ENCODE measurements at regions not wholly inside any gene's neighbourhood (a gene's known extent, or its start where the extent isn't known, plus 50 kb on each side); places are given as distances from the start of the nearest gene placed in this dataset.

- Histone ChIP-seq H3K27me3 (no peaks in the 10 kb centered on the region), H3K9me3 (peaks cover 0 to 10% of the 10 kb centered on the region in 2 donors), H3K4me3 (no peak overlapping the region), H3K4me1 (no peaks in the 10 kb centered on the region), H3K27ac (no peak overlapping the region), H3K36me3 (no peaks in the 10 kb centered on the region)
- DNase-seq (no peak), ATAC-seq (no peak)
- intact Hi-C loops (cut with DNase I) = no loop called here
- TF ChIP-seq CTCF (IDR thresholded peaks at IDR 0.05) = no peak
Measured at GRCh38 chr6:40108736-40109135, 174.5 kb upstream of the MOCS1 start.

- ATAC-seq (no peak), DNase-seq (no peak)
- intact Hi-C loops (cut with DNase I) = no loop called here
- H3K36me3 ChIP-seq = no peaks in the 10 kb centered on the region
- H3K9me3 ChIP-seq = peaks cover 0 to 10% of the 10 kb centered on the region in 2 donors
- no peak overlapping the region for H3K27ac ChIP-seq
- no peak for TF ChIP-seq CTCF (IDR thresholded peaks at IDR 0.05)
- H3K4me3 ChIP-seq = no peak overlapping the region
- H3K27me3 ChIP-seq = no peaks in the 10 kb centered on the region
- H3K4me1 ChIP-seq = no peaks in the 10 kb centered on the region
Measured at GRCh38 chr6:40106840-40107239, 172.6 kb upstream of the MOCS1 start.

- H3K9me3 ChIP-seq = no peaks in the 10 kb centered on the region
- no peak overlapping the region for H3K4me3 ChIP-seq
- no peak for ATAC-seq
- no peak for TF ChIP-seq CTCF (IDR thresholded peaks at IDR 0.05)
- no peaks in the 10 kb centered on the region for H3K4me1 ChIP-seq
- H3K27ac ChIP-seq = no peak overlapping the region
- intact Hi-C loops (cut with DNase I) = no loop called here
- H3K36me3 ChIP-seq = no peaks in the 10 kb centered on the region
- no peaks in the 10 kb centered on the region for H3K27me3 ChIP-seq
- DNase-seq = no peak
Measured at GRCh38 chr6:40098774-40099173, 164.5 kb upstream of the MOCS1 start.

- Histone ChIP-seq H3K9me3 (no peaks in the 10 kb centered on the region), H3K4me3 (no peak overlapping the region), H3K36me3 (no peaks in the 10 kb centered on the region), H3K27ac (no peak overlapping the region), H3K4me1 (no peaks in the 10 kb centered on the region), H3K27me3 (no peaks in the 10 kb centered on the region)
- no peak for TF ChIP-seq CTCF (IDR thresholded peaks at IDR 0.05)
- ATAC-seq (no peak), DNase-seq (no peak)
- intact Hi-C loops (cut with DNase I) = no loop called here
Measured at GRCh38 chr6:40097590-40097989, 163.3 kb upstream of the MOCS1 start.

- Histone ChIP-seq H3K36me3 (no peaks in the 10 kb centered on the region), H3K27ac (no peak overlapping the region), H3K4me1 (no peaks in the 10 kb centered on the region), H3K4me3 (no peak overlapping the region), H3K27me3 (no peaks in the 10 kb centered on the region), H3K9me3 (no peaks in the 10 kb centered on the region)
- no peak for DNase-seq
- intact Hi-C loops (cut with DNase I) = no loop called here
- ATAC-seq = no peak
- no peak for TF ChIP-seq CTCF (IDR thresholded peaks at IDR 0.05)
Measured at GRCh38 chr6:40083141-40083920, 149.1 kb upstream of the MOCS1 start.
